Natural killer cell (primary cell): ENCODE measurements at regions not wholly inside any gene's neighbourhood (a gene's known extent, or its start where the extent isn't known, plus 50 kb on each side); places are given as distances from the start of the nearest gene placed in this dataset.

Source experiments
- ATAC-seq, 3 donors: fragments of 150-1000 bp in 2 of 3; fragments of 200-7000 bp in 1 of 3; cut with Tn5 transposase; 1 replicate in 1 of 3; 2 replicates in 2 of 3; pipeline ENCODE4 v1.10.0; 2021; ENCODE audit warnings: mild to moderate bottlenecking in 2 of 3, moderate library complexity in 2 of 3
- DNase-seq, 2 donors: peaks; one replicate each; pipeline versions ENCODE4 v3.0.0 to v3.0.0-alpha.2; 2013 to 2021; ENCODE audit warnings: mixed read lengths in 1 of 2
- H3K27ac ChIP-seq: one replicate; pipeline ENCODE4 v1.5.1; 2013; ENCODE audit warnings: mild to moderate bottlenecking, low read length
- H3K27me3 ChIP-seq: one replicate; pipeline ENCODE4 v1.6.1; 2013; ENCODE audit warnings: low read length; ENCODE audit not compliant: control insufficient read depth, insufficient read depth
- H3K36me3 ChIP-seq: one replicate; pipeline ENCODE4 v1.6.1; 2013; ENCODE audit warnings: low read length; ENCODE audit not compliant: control insufficient read depth, insufficient read depth
- H3K4me1 ChIP-seq: one replicate; pipeline ENCODE4 v1.6.1; 2013; ENCODE audit warnings: low read length; ENCODE audit not compliant: control insufficient read depth, insufficient read depth
- H3K4me3 ChIP-seq: one replicate; pipeline ENCODE4 v1.5.1; 2013; ENCODE audit warnings: low read length
- H3K9me3 ChIP-seq: one replicate; pipeline ENCODE4 v1.6.1; 2013; ENCODE audit warnings: low read length; ENCODE audit not compliant: control insufficient read depth, insufficient read depth
- H3K27ac Mint-ChIP-seq, 2 donors: one replicate each; pipeline ENCODE4 v1.8.0; 2022; ENCODE audit warnings: mild to moderate bottlenecking in 2 of 2, mixed read lengths in 2 of 2, moderate library complexity in 1 of 2
- H3K27me3 Mint-ChIP-seq, 2 donors: one replicate each; pipeline ENCODE4 v1.8.0; 2022; ENCODE audit warnings: low read depth in 2 of 2, mixed read lengths in 2 of 2
- H3K36me3 Mint-ChIP-seq: one replicate; pipeline ENCODE4 v1.8.0; 2022; ENCODE audit warnings: mixed read lengths
- H3K4me1 Mint-ChIP-seq, 2 donors: one replicate each; pipeline ENCODE4 v1.8.0; 2022; ENCODE audit warnings: mixed read lengths in 2 of 2
- H3K4me3 Mint-ChIP-seq: one replicate; pipeline ENCODE4 v1.8.0; 2022; ENCODE audit warnings: mild to moderate bottlenecking, moderate library complexity, mixed read lengths
- H3K9me3 Mint-ChIP-seq, 2 donors: one replicate each; pipeline ENCODE4 v1.8.0; 2022; ENCODE audit warnings: mixed read lengths in 2 of 2
- WGBS: methylation state at CpG from one replicate; pipeline ENCODE4 v1.1.7; 2013; ENCODE audit warnings: missing lambda C conversion rate; ENCODE audit not compliant: insufficient coverage; 5-methylcytosine and 5-hydroxymethylcytosine counted together
- intact Hi-C: fragments of 100-400 bp; cut with micrococcal nuclease; formaldehyde crosslinking; loops from one replicate; pipeline ENCODE4 v1.14.2; 2022
- TF ChIP-seq, protein P1 (sequence below): fragments of 200-600 bp; IDR thresholded peaks from one replicate; pipeline ENCODE4 v1.8.0; 2022; ENCODE audit warnings: antibody characterized with exemption

DNA sequence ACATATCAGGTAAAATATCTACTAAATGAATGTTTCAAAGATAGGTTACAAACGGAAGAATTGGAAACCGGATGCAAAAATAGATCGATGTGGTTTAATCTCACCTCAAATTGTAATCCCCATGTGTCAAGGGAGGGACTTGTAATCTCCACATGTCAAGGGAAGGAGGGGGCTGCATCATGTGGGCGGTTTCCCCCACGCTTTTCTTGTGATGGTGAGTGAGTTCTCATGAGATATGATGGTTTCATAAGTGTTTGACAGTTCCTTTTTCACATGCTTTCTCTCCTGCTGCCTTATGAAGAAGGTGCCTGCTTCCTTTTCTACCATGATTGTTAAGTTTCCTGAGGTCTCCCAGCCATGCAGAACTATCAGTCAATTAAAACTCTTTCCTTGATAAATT, 408.7 kb upstream of the TMPRSS15 start:
- TF ChIP-seq, protein P1, sequence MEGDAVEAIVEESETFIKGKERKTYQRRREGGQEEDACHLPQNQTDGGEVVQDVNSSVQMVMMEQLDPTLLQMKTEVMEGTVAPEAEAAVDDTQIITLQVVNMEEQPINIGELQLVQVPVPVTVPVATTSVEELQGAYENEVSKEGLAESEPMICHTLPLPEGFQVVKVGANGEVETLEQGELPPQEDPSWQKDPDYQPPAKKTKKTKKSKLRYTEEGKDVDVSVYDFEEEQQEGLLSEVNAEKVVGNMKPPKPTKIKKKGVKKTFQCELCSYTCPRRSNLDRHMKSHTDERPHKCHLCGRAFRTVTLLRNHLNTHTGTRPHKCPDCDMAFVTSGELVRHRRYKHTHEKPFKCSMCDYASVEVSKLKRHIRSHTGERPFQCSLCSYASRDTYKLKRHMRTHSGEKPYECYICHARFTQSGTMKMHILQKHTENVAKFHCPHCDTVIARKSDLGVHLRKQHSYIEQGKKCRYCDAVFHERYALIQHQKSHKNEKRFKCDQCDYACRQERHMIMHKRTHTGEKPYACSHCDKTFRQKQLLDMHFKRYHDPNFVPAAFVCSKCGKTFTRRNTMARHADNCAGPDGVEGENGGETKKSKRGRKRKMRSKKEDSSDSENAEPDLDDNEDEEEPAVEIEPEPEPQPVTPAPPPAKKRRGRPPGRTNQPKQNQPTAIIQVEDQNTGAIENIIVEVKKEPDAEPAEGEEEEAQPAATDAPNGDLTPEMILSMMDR: no peak
- DNase-seq: no peak
- Mint-ChIP-seq H3K27ac (no peak overlapping the region), H3K36me3 (no peaks in the 10 kb centered on the region), H3K27me3 (no peaks in the 10 kb centered on the region), H3K9me3 (peaks cover 17 to 29% of the 10 kb centered on the region in 2 donors), H3K4me1 (no peaks in the 10 kb centered on the region), H3K4me3 (no peak overlapping the region)
- ATAC-seq: no peak
- peaks cover 4% of the 10 kb centered on the region for H3K9me3 ChIP-seq
- no peaks in the 10 kb centered on the region for H3K27me3 ChIP-seq
- 89% methylated on average over 3 of the region's 5 CpGs for WGBS
- no peak overlapping the region for H3K27ac ChIP-seq
- no peaks in the 10 kb centered on the region for H3K4me1 ChIP-seq
- intact Hi-C loops: no loop called here
- H3K4me3 ChIP-seq: no peak overlapping the region
- H3K36me3 ChIP-seq: no peaks in the 10 kb centered on the region

DNA sequence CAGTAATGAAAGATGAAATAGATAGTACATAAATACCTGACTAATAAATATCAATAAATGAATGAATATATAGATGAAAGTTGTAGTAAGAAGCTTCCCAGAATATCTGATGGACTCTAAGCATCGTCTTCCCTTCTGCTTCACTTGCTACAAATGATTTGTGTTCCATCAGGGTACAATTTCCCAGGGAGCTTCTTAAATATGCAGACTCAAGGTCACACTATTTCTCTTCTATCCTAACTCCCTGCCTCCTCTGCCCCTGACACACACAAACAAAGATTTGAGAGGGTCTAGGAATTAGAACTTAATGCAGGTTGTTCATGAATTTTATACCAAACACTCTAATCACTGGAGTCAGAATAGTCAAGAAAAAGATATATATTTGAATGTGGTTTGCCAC, 415.9 kb upstream of the TMPRSS15 start:
- TF ChIP-seq, protein P1: no peak
- Mint-ChIP-seq H3K27ac (no peak overlapping the region), H3K9me3 (peaks cover 5 to 10% of the 10 kb centered on the region in 2 donors), H3K4me3 (no peak overlapping the region), H3K36me3 (peaks cover 7% of the 10 kb centered on the region), H3K27me3 (no peaks in the 10 kb centered on the region), H3K4me1 (no peaks in the 10 kb centered on the region)
- no peaks in the 10 kb centered on the region for H3K27me3 ChIP-seq
- no peak overlapping the region for H3K27ac ChIP-seq
- H3K4me3 ChIP-seq: no peak overlapping the region
- DNase-seq: no peak
- ATAC-seq: no peak
- 71% methylated on average over 1 of the region's 1 CpG for WGBS
- no peaks in the 10 kb centered on the region for H3K36me3 ChIP-seq
- H3K4me1 ChIP-seq: no peaks in the 10 kb centered on the region
- no peaks in the 10 kb centered on the region for H3K9me3 ChIP-seq
- intact Hi-C loops: no loop called here

DNA sequence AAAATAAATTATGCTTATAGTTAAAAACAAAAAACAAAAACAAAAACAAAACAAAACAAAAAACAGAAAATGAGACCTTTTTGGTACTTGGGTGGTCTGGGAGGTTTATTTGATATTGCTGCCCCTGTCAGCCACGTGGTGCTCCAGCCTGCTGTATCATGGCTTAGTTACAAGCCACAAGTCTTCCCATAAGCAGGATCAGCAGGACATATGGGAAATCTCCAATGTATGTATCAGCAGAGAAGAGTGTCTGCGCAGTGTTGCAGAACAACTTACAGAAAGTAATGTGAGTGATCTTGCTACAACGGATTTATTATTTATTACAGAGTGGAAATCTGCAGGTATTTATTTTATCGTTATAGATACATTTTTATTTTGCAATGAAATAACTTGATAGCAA, 423.0 kb upstream of the TMPRSS15 start:
- DNase-seq (no peak), ATAC-seq (no peak)
- Histone ChIP-seq H3K36me3 (no peaks in the 10 kb centered on the region), H3K4me3 (no peak overlapping the region), H3K27me3 (no peaks in the 10 kb centered on the region), H3K4me1 (no peaks in the 10 kb centered on the region), H3K9me3 (no peaks in the 10 kb centered on the region), H3K27ac (no peak overlapping the region)
- no peaks in the 10 kb centered on the region for H3K36me3 Mint-ChIP-seq
- H3K9me3 Mint-ChIP-seq: peaks cover 3 to 10% of the 10 kb centered on the region in 2 donors
- no peaks in the 10 kb centered on the region for H3K4me1 Mint-ChIP-seq
- WGBS: 85% methylated on average over 3 of the region's 4 CpGs
- TF ChIP-seq, protein P1: no peak
- no peaks in the 10 kb centered on the region for H3K27me3 Mint-ChIP-seq
- H3K4me3 Mint-ChIP-seq: no peak overlapping the region
- intact Hi-C loops: no loop called here
- no peak overlapping the region for H3K27ac Mint-ChIP-seq

DNA sequence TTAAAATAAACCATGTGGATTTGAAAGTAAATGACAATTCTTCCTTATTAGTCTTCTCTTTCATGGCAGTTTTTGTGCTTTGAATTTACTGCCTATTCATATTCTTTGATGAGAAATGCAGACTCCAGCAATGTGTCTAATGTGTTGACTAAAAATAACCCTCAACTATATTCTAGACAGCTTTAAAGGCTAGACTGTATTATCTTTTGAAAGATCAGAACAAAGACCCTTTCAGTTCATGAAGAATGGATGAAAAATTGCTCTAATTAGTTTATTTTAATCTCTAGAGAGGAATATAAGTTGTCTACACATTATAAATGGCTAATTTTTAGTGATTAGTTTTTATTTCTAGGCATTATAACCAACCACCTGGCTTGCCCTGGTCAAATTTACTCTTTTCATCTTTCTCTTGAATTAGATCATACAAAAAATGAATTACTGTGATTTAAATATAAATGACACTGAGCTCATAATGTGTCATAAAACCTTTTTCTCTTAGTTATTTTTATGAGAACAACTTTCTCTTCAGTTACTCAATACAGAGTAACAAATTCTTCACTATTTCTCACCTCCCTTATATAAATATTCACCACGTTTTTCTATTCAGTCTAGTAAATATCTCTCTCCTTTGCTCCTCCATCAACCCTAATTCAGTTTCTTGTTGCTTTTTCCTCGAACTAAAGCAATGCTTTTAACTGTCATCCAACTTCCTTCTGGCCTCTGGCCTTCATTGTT, 428.5 kb upstream of the TMPRSS15 start:
- H3K4me3 ChIP-seq: no peak overlapping the region
- H3K27me3 ChIP-seq: no peaks in the 10 kb centered on the region
- TF ChIP-seq, protein P1: no peak
- H3K4me1 ChIP-seq: no peaks in the 10 kb centered on the region
- Mint-ChIP-seq H3K4me3 (no peak overlapping the region), H3K27ac (no peak overlapping the region), H3K27me3 (no peaks in the 10 kb centered on the region), H3K36me3 (no peaks in the 10 kb centered on the region), H3K9me3 (peaks cover 10 to 27% of the 10 kb centered on the region in 2 donors), H3K4me1 (no peaks in the 10 kb centered on the region)
- no peaks in the 10 kb centered on the region for H3K36me3 ChIP-seq
- ATAC-seq: no peak
- DNase-seq: no peak
- intact Hi-C loops: no loop called here
- H3K27ac ChIP-seq: no peak overlapping the region
- 68% methylated on average over 2 of the region's 2 CpGs for WGBS
- H3K9me3 ChIP-seq: no peaks in the 10 kb centered on the region
